ENCODE measurements at regions not wholly inside any gene's neighbourhood (a gene's known extent, or its start where the extent isn't known, plus 50 kb on each side); places are given as distances from the start of the nearest gene placed in this dataset.

DNA sequence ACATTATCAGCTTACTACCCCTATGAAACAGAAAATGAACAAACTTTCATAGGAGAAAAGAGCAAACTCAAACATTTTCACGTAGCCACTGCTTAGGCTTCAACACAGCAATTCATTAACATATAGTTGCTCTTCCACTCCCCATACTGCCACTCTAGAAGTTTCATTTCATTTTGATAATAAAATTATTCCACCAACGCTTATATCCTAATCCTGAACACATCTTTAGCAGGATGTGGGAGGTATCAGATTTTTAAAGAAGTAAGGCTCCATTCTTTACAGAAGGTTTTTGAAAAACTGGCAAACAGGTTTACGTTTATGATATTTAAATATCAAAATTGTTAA lies 77.5 kb upstream of the ANK3 start:
- no peak for DNase-seq

DNA sequence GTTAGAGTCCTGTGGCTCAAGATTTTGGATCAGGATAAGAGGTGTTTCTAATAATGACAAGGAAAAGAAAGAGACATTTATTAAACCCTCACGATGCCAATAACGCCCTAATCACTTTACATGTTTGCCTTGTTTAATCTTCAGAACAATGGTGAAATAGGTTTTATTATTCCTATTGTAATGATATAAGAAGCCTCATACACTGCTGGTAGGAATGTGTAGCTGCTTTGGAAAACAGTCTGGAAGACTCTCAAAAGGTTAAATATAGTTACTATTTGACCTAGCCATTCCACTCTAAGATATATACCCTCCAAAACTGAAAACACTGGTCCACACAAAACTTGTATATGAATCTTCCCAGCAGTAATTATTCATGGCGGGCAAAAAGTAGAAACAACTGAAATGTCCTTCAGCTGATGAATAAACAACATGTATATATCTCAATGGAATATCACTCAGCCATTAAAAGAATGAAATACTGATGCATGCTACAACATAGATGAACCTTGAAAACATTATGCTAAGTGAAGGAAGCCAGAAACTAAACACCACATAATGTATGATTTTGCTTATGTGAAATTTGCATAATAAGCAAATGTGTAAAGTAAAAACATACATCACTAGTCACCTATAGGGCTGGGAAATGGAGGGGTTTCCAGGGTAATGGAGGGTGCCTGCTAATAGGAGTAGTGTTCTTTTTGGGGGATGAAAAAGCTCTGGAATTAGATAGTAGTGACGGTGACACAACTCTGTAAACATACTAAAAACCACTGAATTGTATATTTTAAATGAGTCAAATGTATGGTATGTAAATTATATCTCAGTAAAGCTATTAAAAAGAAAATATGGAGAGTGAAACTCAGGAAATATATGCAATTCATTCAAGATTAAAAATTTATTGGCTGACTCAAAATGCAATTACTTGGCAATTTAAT lies 76.9 kb upstream of the ANK3 start:
- no peak for DNase-seq

DNA sequence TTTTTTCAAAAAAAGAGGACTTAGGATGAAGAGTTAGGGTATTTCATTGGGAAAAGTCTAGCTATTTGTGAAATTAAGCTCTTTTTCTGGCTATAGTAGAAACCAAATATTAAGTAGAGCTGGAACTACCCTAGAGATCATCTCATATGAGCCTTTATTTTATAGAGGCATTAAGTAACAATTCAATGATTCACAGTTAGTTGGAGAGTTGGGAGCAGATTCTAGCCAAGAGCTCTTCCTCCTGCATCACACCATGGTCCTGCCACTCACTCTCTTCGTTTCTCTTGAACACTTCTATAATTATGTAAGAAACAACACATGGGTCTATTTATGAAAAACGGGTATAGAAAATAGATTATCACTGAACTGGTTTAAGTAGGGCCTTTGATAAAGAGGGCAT lies 76.1 kb upstream of the ANK3 start:
- no peak for DNase-seq

DNA sequence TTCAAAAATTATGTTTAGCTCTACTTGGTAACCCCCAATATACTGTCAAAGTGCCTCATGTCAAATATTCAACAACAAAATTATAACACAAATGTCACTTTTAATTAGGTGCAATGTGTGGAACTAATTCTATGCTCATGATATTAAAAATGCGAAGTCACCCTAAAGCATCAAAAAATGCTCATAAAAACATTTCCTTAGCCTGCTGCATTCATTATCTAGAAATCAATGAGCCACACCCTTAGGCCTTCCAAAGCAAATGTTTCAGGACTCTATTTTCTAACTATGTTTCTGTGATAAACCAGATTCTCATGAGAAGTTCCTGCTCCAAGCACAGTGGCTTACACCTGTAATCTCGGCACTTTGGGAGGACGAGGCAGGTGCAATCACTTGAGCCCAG lies 75.0 kb upstream of the ANK3 start:
- DNase-seq: no peak

DNA sequence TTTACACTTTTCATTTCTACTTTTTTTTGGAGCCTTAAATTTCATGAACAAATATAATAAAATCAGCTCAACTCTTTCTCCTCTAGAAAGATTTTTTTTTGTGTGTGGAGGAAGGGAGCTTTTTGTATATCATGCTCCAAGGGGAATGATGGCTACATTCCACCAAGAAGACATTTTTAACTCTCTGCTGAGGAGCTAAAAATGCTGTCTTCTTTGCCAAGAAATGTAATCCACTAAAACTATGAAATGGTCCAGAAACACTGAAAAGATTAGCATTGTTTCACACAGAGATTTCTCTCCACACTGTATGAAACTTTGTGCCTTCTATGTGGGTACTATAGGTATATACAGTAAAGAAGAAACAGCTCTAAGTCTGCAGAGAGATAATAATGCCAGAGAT lies 74.1 kb upstream of the ANK3 start:
- no peak for DNase-seq

DNA sequence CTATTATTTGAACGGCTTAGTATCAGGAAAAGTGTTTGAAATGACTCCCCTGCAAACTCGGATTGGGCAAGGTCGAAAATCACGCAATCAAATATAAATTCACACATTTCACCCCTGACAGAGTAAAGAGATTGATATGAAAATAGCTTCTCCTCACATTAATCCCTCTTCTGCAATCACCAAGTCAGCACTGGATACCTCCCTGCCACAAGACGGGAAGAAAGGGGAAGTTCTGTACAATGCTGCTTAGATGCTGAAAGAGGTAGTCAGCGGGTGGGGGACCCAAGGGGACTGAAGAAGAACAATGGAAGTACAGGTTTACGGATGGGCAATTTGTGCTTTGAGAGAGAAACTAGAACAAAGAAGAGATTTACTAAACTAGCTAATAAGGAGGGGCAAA lies 72.0 kb upstream of the ANK3 start:
- DNase-seq: no peak

DNA sequence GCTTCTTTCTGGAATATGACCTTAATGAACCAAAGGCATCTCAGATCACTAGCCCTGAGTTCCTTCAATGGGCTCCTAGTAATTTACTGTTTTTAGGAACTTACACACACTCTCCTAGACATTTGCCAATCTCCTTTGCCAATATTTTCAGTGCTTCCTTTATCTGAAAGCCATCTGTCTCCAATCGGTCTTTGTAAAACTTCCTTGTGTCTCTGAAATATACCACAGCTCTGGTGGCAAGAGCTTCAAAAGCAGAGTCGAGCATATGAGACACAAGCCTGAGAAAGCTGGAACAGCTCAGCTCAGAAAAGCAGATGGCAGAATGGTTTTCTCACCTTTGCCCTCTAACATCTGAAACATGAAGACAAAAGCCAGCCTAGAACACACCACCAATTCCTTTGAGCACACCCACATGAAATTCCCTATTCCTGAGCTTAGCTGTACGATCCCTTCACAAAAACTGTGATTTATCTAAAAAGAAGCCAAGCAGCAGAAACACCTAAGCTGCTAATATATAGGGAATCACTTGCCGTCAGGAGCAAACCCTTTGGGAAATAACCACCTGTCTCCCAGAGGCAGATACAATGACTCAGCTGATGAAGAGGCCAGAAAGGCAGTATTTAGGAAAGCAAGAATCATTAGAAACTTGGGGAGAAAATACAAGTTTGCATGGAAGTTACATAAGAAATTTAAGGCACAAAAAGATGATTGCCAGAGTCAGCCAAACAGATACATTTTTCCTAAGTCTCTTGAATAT lies 70.2 kb upstream of the ANK3 start:
- DNase-seq: no peak

DNA sequence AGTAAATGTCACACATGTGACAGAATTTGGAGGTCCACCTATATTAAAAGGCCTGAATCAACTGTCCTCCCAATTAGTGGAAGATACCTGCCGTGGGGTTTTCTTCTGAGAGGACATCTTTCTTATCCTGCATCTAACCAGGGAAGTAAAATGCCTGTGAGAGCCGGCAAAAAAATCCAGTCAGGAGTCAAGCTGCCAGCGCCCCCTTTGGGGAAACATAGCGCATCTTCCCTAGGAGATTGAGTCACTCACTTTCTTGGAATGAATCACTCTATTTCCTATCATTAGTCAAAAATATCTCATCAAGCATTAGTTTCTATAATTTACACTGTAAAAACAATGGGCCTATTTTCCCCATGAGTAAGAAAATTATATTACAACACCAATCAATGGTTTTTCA lies 66.4 kb upstream of the ANK3 start:
- DNase-seq: no peak

DNA sequence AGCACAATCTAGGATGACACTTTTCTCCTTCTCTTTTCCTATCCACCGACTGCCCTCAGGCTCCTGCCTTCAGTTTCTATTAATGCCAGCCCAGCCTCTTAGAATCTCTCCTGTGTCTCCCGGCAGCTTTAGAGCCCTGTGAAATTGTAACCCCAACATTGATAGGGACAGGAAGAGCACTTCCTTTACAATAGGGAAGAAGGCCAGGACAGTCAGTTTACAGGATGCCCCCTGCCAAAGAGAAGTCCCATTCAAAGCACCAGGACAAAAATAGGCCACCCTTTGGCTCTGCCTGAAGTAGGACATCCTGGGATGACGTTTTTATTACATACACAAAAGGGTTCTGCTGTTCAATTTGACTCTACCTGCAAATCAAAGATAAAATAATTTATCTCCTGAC lies 64.7 kb upstream of the ANK3 start:
- no peak for DNase-seq

DNA sequence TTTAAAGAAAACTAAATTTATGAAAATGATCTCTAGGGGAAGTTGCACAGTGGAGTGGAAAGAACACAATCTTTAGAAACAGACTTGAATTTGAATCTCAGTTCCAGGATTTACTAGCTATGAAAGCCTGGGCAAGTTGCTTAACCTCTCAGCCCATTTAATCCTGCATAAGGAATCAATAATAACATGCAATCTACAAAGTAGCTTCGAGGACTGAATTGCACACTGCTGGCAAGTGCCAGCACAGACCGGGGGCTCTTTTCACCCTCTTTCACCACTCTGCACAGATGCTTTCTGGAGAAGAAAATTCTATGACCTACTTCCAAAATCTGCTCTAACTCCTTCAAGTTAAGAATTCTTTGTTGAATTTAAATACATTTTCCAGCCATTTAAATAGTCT lies 63.4 kb upstream of the ANK3 start:
- DNase-seq: no peak

DNA sequence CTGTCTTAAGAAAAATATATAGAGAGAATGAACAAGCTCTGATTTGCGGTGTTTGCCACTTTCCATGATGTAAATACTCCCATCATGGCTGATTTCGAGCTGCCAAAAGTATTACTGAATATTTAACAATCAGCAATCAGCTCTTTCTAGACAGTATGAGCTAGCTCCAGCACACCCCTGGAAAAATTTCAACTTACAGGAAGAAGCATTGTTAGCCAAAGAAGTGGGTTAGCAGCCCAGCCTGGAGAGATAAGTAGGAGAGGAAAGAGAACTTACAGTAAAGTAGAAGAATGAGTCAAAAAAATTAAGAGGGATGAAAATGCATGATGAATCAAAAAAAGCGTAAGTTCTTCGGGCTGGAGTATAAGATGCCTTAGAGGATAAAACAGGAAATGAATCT lies 60.6 kb upstream of the ANK3 start:
- no peak for DNase-seq

DNA sequence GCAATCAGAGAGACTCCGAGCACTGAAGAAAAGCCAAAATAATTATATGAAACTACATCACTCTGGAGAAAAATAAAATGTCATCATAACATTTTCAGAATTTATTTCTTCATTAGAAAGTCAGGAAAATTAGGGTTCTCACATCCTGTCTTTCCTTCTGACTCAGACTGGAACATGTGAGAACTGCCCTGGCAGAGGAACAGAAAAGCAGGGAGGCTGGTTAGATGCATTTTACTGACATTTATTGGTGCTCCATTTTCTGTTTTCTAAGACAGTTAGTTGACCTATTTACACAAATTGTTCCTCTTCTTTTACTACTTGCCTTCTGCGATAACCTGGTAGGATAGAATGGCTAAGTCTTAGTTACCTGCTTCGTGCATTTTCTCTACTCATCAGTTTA lies 58.6 kb upstream of the ANK3 start:
- DNase-seq: no peak

DNA sequence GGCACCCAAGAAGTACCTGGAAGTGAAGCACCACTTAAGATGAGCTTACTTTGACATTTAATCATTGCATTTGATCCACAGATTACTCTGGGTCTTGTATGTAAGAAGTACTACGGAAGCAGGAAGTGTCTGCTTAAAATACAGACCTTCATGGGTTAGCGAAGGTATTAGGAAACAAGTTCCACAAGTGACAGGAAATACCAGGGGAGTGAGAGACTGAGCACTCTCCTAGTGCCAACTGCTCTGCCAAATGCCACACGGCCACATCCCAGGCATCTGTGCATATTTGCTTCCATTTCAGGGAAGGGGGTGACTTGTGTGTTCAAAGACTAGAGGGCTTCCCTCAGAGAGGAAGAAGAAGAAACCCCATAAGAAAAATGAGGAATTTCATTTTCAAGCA lies 57.2 kb upstream of the ANK3 start:
- DNase-seq: no peak

DNA sequence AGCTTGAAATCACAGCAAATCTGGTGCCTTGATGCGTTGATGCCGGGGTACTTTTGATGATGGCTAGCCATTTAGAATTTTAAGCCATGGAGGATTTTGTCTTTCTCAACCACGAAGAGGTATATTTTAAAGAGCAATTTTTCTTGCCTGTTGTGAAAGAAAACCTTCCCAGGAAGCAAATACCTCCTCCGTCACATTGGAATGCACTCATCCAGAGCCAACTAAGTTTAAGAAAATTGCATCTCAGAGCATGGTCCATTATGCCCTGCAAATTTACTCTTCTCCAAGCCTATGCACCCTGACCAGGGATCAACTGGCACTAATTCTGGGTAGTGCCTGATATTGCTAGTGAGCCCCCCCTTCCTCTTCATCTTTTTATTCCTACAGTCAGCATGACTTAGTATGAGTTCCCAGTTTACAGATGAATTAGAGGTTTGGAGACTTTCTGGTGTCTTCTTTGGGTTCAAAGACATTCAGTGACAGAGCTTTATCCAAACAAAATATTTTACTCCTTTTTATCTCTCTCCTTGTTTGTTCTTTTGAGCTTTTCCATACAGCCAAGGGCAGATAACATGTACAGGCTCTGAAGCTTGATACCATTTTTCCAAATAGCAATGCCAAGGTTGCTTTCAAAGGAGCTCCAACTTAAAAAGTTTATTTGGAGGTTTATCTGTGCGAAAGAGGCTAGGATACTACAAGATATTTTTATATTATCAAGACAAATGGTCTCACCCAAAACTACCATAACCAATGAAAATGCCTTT lies 56.6 kb upstream of the ANK3 start:
- no peak for DNase-seq

DNA sequence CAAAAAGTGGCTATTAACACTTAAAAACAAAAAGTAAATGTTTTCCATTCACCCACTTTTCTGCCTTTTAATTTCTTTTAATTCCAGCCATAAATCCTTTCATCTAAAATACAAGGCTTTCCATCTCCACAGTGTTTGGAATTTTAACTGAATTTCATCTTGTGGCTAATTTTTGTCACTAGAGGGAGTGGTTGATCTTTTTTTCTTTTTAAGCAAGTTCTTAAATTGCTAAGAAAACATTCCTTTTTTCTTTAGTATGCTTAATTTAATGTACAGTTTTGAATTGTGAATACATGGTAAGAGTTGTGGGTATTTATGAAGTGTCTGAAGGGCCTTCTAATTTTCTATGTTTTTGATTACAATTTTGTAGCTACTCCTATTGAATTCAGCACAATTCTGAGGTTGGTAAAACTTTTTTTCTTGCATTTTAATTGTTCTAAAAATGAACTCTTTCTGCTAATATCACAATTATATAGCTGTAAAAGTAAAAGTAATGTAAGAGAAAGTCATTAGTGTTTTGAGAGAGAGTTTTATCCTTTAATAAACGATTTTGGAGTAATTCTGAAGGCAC lies 54.9 kb upstream of the ANK3 start:
- peak; percentile 28 for DNase-seq

DNA sequence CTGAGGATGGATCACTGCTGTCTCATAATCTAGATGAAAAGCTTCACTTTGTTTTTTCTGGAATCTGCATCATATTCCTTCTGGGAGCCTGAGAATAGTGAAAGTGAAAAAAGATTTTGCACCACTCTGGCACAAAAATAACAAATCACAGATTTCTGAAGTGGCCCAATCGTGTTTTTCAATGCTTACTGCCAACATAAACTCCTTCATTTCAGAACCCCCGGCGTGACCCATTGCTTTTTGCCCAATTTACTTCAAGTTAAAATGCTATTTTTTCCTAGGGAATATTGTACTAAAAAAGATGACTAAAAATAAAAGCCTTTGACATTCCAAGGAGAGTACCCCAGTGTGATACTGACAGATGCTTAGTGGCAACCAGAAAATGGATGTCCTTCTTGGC lies 53.7 kb upstream of the ANK3 start:
- DNase-seq: no peak

DNA sequence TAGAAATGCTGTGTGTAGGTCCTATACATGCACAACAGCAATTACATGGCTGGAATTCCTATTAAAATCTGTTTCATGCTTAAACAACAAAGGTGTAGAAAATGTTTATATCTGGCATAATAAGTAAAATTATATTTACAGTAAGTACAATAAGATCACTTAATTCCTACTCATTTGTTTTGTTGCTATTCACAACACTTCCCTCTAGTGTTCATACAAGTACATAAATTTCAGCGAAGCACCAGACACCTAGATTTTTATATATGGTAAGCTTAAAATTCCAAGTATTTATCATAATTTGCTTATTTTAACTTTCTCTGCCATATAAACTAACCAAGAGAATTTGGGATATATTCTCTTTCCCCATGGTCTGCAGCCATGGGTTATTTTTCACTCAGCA lies 51.8 kb upstream of the ANK3 start:
- no peak for DNase-seq

DNA sequence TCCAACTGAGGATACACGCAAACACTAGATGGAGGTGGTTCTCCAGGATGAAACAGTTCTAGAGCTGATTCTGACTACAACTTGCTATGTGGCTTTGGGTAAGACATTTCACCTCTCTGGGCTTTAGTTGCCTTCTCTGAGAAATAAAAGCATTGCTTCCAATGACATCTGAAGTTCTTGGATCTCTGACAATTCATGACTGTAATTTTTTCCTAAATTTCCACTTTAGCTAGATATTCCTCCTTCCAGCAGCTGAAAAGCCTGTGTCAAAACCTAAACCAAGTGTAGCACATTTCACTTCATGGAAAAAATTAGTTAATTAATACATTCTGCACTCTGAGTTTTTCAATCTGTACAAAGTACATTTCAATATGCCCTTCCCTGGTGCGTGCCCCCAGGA lies 50.0 kb upstream of the ANK3 start:
- DNase-seq: no peak
